Mammary epithelial cell (primary cell): ENCODE measurements at regions not wholly inside any gene's neighbourhood (a gene's known extent, or its start where the extent isn't known, plus 50 kb on each side); places are given as distances from the start of the nearest gene placed in this dataset.

ENCODE experiments used
- CTCF ChIP-seq, 2 donors: IDR thresholded peaks in 1 of 2; conservative IDR thresholded peaks in 1 of 2; 2 replicates each; pipeline ENCODE4 v1.5.1; 2011 to 2012; ENCODE audit warnings: inconsistent platforms in 2 of 2, low read length in 2 of 2, mild to moderate bottlenecking in 2 of 2, control low read depth in 1 of 2, low read depth in 1 of 2; ENCODE audit not compliant: insufficient read depth in 1 of 2; ENCODE audit errors: extremely low read depth in 1 of 2
- EZH2 ChIP-seq: IDR thresholded peaks from 2 replicates; pipeline ENCODE4 v1.6.1; 2012; ENCODE audit warnings: low read length, inconsistent platforms, borderline replicate concordance

GRCh38 chr1:4268889-4269284 lies 368.8 kb upstream of the C1orf174 start:
- TF ChIP-seq CTCF (conservative IDR thresholded peaks at IDR 0.05 in 1 of 2, IDR thresholded peaks at IDR 0.05 in 1 of 2; ENCODE audit: extremely low read depth in 1 of 2, insufficient read depth in 1 of 2, low read depth in 1 of 2, low read length in 2 of 2) (no peak), EZH2 (no peak)
